ENCODE measurements at regions not wholly inside any gene's neighbourhood (a gene's known extent, or its start where the extent isn't known, plus 50 kb on each side); places are given as distances from the start of the nearest gene placed in this dataset.

DNA sequence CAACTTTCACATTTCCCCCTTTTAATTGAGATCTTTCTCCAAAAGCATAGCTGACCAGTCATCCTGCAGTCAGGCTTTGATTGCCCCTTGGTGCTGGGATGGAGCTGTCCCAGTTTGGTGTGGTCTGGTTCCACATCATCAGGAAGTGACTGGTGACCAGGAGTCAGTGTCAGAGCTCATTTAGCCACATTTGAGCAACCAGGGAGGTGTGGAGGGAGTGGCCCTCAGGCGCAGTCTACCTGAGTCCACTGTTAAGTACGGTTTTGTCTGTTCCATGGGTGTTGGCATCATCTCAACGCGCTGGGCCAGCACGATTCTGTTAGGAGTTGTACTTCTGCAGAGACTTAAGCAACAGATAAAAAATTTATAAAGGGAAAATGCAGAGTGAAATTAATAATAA is 52.6 kb downstream of the RGS12 start:
- Histone ChIP-seq H3K27ac (replicated peaks) (no peak overlapping the region), H3K27me3 (ENCODE audit: insufficient read depth, poor library complexity, severe bottlenecking) (no peaks in the 10 kb centered on the region), H3K4me3 (replicated peaks; ENCODE audit: insufficient read depth, low read length) (no peak overlapping the region)
- DNase-seq (ENCODE audit: low read depth in 1 of 2, low spot score in 1 of 2) = no peak
- TF ChIP-seq, protein P1, sequence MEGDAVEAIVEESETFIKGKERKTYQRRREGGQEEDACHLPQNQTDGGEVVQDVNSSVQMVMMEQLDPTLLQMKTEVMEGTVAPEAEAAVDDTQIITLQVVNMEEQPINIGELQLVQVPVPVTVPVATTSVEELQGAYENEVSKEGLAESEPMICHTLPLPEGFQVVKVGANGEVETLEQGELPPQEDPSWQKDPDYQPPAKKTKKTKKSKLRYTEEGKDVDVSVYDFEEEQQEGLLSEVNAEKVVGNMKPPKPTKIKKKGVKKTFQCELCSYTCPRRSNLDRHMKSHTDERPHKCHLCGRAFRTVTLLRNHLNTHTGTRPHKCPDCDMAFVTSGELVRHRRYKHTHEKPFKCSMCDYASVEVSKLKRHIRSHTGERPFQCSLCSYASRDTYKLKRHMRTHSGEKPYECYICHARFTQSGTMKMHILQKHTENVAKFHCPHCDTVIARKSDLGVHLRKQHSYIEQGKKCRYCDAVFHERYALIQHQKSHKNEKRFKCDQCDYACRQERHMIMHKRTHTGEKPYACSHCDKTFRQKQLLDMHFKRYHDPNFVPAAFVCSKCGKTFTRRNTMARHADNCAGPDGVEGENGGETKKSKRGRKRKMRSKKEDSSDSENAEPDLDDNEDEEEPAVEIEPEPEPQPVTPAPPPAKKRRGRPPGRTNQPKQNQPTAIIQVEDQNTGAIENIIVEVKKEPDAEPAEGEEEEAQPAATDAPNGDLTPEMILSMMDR (IDR thresholded peaks at IDR 0.05; ENCODE audit: insufficient read depth, low read length) = no peak
- TF ChIP-seq POLR2AphosphoS5 (IDR thresholded peaks at IDR 0.05; ENCODE audit: low read depth) = no peak
- TF ChIP-seq, protein P2, sequence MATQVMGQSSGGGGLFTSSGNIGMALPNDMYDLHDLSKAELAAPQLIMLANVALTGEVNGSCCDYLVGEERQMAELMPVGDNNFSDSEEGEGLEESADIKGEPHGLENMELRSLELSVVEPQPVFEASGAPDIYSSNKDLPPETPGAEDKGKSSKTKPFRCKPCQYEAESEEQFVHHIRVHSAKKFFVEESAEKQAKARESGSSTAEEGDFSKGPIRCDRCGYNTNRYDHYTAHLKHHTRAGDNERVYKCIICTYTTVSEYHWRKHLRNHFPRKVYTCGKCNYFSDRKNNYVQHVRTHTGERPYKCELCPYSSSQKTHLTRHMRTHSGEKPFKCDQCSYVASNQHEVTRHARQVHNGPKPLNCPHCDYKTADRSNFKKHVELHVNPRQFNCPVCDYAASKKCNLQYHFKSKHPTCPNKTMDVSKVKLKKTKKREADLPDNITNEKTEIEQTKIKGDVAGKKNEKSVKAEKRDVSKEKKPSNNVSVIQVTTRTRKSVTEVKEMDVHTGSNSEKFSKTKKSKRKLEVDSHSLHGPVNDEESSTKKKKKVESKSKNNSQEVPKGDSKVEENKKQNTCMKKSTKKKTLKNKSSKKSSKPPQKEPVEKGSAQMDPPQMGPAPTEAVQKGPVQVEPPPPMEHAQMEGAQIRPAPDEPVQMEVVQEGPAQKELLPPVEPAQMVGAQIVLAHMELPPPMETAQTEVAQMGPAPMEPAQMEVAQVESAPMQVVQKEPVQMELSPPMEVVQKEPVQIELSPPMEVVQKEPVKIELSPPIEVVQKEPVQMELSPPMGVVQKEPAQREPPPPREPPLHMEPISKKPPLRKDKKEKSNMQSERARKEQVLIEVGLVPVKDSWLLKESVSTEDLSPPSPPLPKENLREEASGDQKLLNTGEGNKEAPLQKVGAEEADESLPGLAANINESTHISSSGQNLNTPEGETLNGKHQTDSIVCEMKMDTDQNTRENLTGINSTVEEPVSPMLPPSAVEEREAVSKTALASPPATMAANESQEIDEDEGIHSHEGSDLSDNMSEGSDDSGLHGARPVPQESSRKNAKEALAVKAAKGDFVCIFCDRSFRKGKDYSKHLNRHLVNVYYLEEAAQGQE (IDR thresholded peaks at IDR 0.05; ENCODE audit: insufficient replicate concordance, low read depth) = no peak
- no peak for TF ChIP-seq GABPA (IDR thresholded peaks at IDR 0.05; ENCODE audit: low read depth)
- no peak for TF ChIP-seq SPI1 (IDR thresholded peaks at IDR 0.05; ENCODE audit: borderline replicate concordance, low read depth)

DNA sequence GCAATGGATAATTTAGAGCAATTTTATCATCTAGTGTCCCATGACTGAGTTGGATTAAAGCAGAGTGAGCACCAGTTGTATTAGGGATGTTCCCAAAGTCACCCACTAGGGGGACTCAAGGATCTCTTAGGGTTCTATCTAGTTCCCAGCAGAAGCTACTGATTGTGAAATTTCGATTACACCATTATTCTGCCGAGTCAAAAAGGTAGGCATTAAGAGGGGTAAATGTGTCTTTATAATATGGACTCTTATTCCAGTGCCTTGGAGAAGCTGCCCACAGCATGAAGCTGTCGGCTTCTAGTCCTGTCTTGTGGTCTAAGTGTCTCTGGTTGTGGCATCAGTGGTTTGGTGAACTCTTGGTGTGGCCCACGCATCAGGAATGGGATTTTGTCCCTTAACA is 53.3 kb downstream of the RGS12 start:
- Histone ChIP-seq H3K27me3 (ENCODE audit: insufficient read depth, poor library complexity, severe bottlenecking) (no peaks in the 10 kb centered on the region), H3K4me3 (replicated peaks; ENCODE audit: insufficient read depth, low read length) (no peak overlapping the region), H3K27ac (replicated peaks) (no peak overlapping the region)
- no peak for TF ChIP-seq POLR2AphosphoS5 (IDR thresholded peaks at IDR 0.05; ENCODE audit: low read depth)
- TF ChIP-seq, protein P1 (IDR thresholded peaks at IDR 0.05; ENCODE audit: insufficient read depth, low read length) = peak; percentile 71
- DNase-seq (ENCODE audit: low read depth in 1 of 2, low spot score in 1 of 2) = peak; percentile 65 to 77

DNA sequence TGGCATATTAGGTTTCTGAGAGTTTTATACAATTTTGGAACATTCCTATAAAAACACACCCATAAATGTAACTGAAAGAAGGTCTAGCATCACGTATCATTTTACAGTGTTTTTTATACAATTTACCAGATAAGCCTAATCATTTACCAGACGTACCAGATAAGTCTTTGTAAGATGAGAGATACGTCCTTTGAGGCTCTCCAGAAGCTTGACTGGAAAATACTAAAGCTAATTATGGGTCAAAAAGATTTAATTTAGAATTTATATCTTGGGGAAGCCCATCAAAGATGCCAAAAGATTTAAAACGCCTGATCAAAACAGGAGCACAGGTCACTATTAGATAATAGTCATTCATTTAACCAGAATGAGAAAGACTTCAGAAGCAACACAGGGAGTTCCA is 55.0 kb downstream of the RGS12 start:
- no peak for DNase-seq (ENCODE audit: low read depth in 1 of 2, low spot score in 1 of 2)
- H3K27me3 ChIP-seq (ENCODE audit: insufficient read depth, poor library complexity, severe bottlenecking) = no peaks in the 10 kb centered on the region
- no peak overlapping the region for H3K4me3 ChIP-seq (replicated peaks; ENCODE audit: insufficient read depth, low read length)
- no peak overlapping the region for H3K27ac ChIP-seq (replicated peaks)
- TF ChIP-seq, protein P2 (IDR thresholded peaks at IDR 0.05; ENCODE audit: insufficient replicate concordance, low read depth) = no peak
- TF ChIP-seq, protein P1 (IDR thresholded peaks at IDR 0.05; ENCODE audit: insufficient read depth, low read length) = no peak
- TF ChIP-seq SPI1 (IDR thresholded peaks at IDR 0.05; ENCODE audit: borderline replicate concordance, low read depth) = no peak
- no peak for TF ChIP-seq GABPA (IDR thresholded peaks at IDR 0.05; ENCODE audit: low read depth)
- TF ChIP-seq POLR2AphosphoS5 (IDR thresholded peaks at IDR 0.05; ENCODE audit: low read depth) = no peak

DNA sequence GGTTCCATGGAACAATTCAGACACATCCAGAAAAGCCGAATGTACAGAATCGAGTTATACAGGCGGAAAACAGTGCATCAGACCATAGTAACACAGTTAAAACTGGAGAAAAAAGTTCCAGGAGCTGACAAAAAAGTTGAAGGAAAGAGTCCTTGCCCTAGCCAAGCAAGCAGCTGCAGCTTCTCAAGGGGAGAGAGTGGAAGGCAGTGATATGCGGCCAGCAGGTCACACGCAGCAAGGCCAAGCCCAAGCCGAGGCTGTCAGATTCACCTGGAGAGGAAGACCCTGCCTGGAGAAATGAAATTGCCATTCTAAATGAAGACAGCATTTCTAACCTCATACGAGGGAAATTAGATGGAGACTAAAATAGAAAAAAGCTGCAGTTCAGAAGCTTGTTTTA is 55.8 kb downstream of the RGS12 start:
- Histone ChIP-seq H3K4me3 (replicated peaks; ENCODE audit: insufficient read depth, low read length) (no peak overlapping the region), H3K27me3 (ENCODE audit: insufficient read depth, poor library complexity, severe bottlenecking) (no peaks in the 10 kb centered on the region), H3K27ac (replicated peaks) (no peak overlapping the region)
- DNase-seq (ENCODE audit: low read depth in 1 of 2, low spot score in 1 of 2) = no peak
- no peak for TF ChIP-seq GABPA (IDR thresholded peaks at IDR 0.05; ENCODE audit: low read depth)

Data from HL-60 (cell line).